ENCODE measurements at regions not wholly inside any gene's neighbourhood (a gene's known extent, or its start where the extent isn't known, plus 50 kb on each side); places are given as distances from the start of the nearest gene placed in this dataset.

GRCh38 chr1:192011525-192011924, 146.7 kb upstream of the RGS18 start:
- Histone ChIP-seq H3K23ac (ENCODE audit: low read depth, low read length) (no peak overlapping the region), H2AFZ (replicated peaks; ENCODE audit: low read length, poor library complexity) (no peak overlapping the region), H4K5ac (ENCODE audit: low read depth, low read length) (no peak overlapping the region), H3K9ac (ENCODE audit: low read depth, low read length) (no peak overlapping the region), H3K4me2 (ENCODE audit: low read depth, low read length) (no peak overlapping the region), H3K4me1 (ENCODE audit: control insufficient read depth, insufficient read depth, low read length) (0 out of 2 replicates have a peak, but pooled peaks cover 3% of the 10 kb centered on the region), H2BK120ac (ENCODE audit: low read depth, low read length) (no peak overlapping the region), H2BK15ac (ENCODE audit: low read depth, low read length) (no peak overlapping the region), H3K9me3 (ENCODE audit: control insufficient read depth, insufficient read depth, low read length) (no peaks in the 10 kb centered on the region), H3K79me1 (ENCODE audit: low read depth in 1 of 2, low read length in 2 of 2) (no peaks in the 10 kb centered on the region), H3K9me1 (ENCODE audit: insufficient read depth, low read length) (no peaks in the 10 kb centered on the region; the same call in 1 of the 2 replicates), H2BK5ac (ENCODE audit: low read depth, low read length, poor library complexity, severe bottlenecking) (peak overlapping the region; percentile 46), H4K20me1 (ENCODE audit: insufficient read depth, low read length) (no peaks in the 10 kb centered on the region), H3K27me3 (ENCODE audit: control insufficient read depth, insufficient read depth, low read length) (no peaks in the 10 kb centered on the region), H3K56ac (ENCODE audit: extremely low read depth, insufficient read depth, low read length) (no peak overlapping the region), H3K18ac (ENCODE audit: low read depth, low read length) (peak overlapping the region; percentile 96), H2AK9ac (replicated peaks; ENCODE audit: low read depth, low read length, poor library complexity) (no peak overlapping the region), H2BK20ac (ENCODE audit: low read depth, low read length) (no peak overlapping the region), H3K27ac (ENCODE audit: insufficient read depth, low read length) (peak overlapping the region; percentile 64; the same call in 1 of the 2 replicates), H4K91ac (ENCODE audit: insufficient read depth, low read depth, low read length) (no peak overlapping the region), H3K4me3 (ENCODE audit: insufficient read depth, low read depth, low read length) (no peak overlapping the region), H3K14ac (replicated peaks; ENCODE audit: low read depth, low read length) (no peak overlapping the region), H2AK5ac (ENCODE audit: low read depth, low read length) (no peak overlapping the region), H3K4ac (ENCODE audit: low read depth, low read length) (no peak overlapping the region), H3K36me3 (ENCODE audit: control insufficient read depth, insufficient read depth, low read length) (no peaks in the 10 kb centered on the region), H4K8ac (ENCODE audit: low read depth in 2 of 2, low read length in 2 of 2) (no peak overlapping the region)
- in situ Hi-C loops (cut with MboI; ENCODE audit: low sequenced_read_pairs), result no loop called here
- ChIA-PET CTCF (no interaction called here), POLR2A (ENCODE audit: unreplicated experiment) (no interaction called here)
- ATAC-seq (ENCODE audit: low read depth) (no peak), DNase-seq (no peak)
- intact Hi-C loops (cut with micrococcal nuclease), result no loop called here
- dilution Hi-C loops (cut with HindIII; ENCODE audit: low sequenced_read_pairs, unreplicated experiment), result no loop called here
- TF ChIP-seq MAFK (IDR thresholded peaks at IDR 0.05; ENCODE audit: low read depth, low read length) (no peak), CTCF (conservative IDR thresholded peaks at IDR 0.05; ENCODE audit: low read depth, low read length) (no peak), MXI1 (IDR thresholded peaks at IDR 0.05; ENCODE audit: borderline replicate concordance, low read depth, low read length) (no peak), RAD21 (IDR thresholded peaks at IDR 0.05; ENCODE audit: low read length) (no peak), RFX5 (IDR thresholded peaks at IDR 0.05; ENCODE audit: low read depth, low read length) (no peak), ELK1 (IDR thresholded peaks at IDR 0.05; ENCODE audit: borderline replicate concordance, low read depth, low read length) (no peak), NFE2L2 (IDR thresholded peaks at IDR 0.05; ENCODE audit: low read depth, low read length) (no peak), CEBPB (IDR thresholded peaks at IDR 0.05; ENCODE audit: low read depth, low read length) (no peak)
- no TSS peak for BruUV-seq (replicated peaks)
- WGBS, 2 experiments (ENCODE audit: extremely low coverage in 2 of 2, insufficient read length in 1 of 2), result no CpG with 5 or more reads among the region's 11 CpGs

Measured in IMR-90 (cell line).